NCI-H2029 treated with DMSO at 0.1 percent for 48 hours (cell line): ENCODE measurements at regions not wholly inside any gene's neighbourhood (a gene's known extent, or its start where the extent isn't known, plus 50 kb on each side); places are given as distances from the start of the nearest gene placed in this dataset.

Experiments used
- DNase-seq: peaks from one replicate; lab custom pipeline; 2025; lab: John Stamatoyannopoulos, UW

DNA sequence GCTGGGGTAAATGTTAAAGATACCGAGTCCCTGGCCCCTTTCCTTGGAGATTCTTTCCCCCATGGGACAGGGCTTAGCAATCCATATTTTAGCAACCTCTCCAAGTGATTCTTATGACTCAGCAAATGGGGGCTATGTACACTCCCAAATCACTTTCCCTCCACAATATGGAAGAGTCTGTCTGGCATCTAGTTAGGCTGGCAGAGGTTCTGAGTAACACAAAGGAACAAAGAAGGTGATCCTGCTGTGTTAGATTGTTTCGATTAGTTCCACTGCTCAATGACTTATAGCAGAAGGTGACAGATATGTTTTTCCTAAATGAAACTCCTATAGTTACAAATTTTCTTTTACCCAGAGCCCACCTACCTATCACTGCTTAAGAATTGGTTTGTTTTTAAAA, 154.0 kb upstream of the SYT13 start:
- no peak for DNase-seq

DNA sequence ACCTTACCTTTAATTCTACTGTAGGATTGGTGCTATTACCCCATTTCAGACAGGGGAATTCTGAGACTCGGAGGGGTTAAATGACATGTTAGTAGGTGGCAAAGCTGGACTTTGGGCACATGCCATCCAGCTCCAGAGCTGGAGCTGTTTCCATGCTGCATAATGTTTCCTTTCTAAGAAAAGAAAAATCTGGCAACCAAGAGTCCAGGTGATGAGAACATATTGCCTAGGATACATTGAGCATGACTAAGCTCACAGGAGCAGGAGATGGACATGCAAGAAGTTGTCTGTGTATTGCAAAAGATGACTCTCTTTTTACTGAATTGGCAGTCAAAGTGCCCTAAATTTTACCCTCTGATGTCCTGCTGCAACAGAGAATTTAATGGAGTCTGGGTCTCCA, 150.8 kb upstream of the SYT13 start:
- DNase-seq = no peak

DNA sequence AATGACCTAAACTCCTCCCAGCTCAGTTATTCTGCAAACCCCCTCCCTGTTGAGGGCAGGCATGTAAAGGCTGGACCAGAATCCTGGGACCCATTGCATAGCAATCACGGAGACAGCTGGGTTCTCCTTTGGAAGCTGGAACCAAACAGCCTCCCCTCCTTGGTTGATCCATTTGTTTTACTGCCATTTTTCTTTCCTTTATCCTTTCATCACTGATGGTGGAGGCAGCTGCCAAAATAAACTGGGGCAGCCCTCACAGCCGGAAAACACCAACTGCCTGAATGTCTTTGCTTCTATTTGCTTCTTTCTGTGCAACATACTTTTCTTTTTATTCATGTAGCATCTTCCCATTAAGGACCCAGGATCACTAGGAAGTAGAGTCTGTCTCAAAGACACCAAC, 150.0 kb upstream of the SYT13 start:
- no peak for DNase-seq

DNA sequence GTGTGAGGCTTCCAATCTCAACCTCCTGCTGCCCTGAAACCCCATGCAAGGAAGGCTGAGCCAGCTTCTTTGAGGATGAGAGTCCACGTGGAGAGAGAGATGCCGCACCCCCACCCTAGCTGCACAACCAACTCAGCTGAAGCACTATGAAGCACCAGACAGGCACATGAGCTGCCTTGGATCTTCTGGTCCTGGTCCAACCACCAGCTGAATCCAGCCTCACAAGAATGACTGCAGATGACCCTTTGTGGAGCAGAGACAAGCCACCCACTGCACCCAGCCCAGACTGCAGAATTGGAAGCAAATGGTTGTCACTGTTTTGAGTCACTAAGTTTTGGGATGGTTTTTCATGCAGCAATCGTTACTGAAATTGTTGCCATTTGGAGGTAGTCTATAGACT, 149.6 kb upstream of the SYT13 start:
- no peak for DNase-seq

DNA sequence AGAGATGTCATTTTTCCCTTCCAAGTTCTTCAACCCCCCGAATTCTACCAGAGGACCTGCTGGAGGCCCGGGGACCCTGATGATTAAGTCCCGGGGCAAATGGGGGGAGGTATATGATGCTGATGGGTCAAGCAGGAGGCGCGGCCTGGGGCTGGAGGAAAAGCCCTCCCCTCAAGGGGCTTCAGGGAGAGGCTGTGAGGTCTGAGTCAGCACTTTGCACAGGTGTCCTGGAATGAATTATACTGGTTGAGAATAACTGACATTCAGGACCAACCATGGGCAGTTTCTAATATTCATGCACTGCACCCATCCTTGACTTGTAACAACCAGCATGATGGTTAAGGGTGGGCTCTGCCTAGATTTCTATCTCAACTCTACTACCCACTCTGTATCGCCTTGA, 146.8 kb upstream of the SYT13 start:
- DNase-seq = no peak

DNA sequence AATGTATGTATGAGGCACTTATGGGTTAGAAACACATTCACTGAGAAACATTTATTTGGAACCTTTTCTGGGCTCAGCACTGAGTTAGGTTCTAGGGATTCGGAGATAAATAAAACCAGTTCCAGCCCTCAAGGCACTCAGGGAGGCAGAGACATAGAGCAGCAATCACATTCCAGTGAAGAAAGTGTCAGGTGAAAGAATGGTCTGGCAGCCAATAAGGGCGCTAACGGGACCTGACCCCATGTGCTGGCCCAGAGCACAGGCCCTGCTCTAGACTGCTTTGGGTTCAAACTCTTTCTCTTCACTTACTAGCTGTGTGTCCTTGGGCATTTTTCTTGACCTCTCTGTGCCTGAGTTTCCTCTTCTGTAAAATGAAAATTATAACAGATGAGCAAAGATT, 146.0 kb upstream of the SYT13 start:
- DNase-seq = no peak

DNA sequence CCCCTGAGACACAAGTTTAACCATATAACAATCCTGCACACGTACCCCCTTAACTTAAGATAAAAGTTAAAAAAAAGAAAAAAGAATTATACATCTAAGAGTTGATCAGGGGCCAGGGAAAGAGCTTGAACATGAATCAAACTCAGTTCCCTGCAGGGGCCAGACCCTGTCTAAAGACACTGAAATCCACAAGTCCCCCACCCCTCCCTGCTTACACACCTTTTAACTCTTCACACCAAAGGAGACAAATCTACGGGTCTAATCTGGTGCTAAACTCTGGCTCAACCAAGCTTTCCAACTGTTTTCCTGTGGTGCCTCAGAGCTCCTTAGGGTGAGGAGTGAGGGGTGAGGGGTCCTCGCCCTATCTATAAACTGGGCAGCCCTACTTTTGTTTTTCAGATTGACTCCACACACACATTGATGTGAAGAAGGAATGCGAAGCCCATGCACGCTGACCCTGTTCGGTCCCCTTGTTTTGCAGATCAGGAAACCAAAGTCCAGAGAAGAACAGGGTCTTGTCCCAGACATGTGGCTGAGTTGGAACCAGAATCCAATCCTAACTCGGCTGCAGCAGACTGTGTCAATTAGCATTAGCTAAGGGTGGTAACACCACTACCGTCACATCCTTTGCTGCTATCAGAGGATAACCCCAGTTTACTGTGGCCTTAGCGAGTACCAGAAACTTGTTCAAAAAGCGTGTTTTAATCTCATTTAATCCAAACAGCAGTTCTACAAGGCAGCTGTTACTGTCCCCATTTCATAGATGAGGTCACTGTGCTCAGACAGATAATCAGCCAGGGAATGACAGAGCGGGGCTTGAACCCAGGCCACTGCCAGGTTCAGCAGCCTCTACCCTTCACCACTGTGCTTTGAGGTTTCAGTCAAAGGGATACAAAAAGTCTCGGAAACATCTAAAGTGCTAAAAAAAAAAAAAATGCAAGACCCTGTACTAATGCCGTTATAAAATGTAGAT, 145.2 kb upstream of the SYT13 start:
- no peak for DNase-seq

DNA sequence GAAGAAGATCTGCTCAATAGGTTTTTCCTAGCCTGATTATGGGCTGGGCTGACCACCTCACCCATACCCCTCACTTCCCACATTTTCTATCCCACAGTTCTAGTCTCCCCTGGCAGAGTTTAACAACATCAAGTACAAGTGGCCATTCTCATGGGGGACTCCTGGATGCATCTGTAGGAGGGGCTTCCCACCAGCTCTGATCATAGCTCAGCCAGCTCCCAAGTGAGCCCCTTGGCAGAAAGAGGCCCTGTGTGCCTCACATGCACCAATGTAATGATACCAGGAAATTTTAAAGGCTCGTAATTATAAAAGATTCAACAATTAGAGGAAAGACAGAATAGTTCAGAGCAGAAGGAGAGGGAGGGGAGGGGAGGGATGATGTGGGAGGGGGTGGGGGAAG, 144.2 kb upstream of the SYT13 start:
- no peak for DNase-seq

DNA sequence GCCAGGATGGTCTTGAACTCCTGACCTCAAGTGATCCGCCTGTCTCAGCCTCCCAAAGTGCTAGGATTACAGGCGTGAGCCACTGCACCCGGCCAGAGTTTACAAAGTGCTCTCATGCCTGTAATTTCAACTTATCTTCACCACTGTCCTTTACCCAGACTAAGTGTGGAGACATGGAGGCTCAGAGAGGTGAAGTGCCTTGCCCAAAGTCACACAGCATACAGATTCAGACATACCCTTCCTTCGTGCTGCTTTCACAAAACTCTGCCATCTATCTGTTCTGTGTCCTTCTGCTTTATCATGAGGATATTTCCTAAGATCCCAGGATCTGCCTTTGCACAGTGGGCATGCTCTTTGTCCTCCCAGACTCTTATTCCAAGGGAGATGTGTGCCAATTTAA, 143.6 kb upstream of the SYT13 start:
- DNase-seq = no peak

DNA sequence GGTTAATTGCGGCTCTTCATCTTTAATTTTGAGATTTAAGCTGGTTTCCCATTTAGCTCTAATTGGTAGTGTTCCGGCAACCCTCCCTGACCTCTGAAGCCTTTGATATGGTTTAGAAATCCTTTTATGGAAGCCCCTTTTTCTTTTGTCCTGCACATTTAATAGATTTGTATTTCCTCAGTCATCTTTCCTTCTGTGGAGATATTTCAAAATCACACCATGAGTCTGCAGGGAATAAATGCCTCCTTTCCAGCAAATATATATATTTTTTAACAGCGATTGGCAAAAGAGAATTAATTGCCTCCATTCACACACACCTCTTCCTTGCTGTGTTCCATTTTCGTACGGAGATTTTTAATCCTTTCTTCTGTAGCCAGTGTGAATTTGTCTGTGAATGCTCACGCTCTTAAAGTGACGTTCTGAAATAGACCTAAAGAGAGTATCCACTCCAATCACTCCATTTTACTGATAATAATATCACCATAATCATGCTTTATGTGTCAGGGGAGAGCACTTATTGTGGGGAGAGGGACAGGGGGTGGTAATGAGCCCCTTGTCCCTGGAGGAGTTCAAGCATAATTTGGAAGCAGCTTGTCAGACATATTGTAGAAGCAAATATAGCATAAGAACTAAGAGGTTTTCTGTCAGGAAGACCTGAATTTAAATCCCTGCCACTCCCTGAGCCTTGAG, 142.5 kb upstream of the SYT13 start:
- no peak for DNase-seq

DNA sequence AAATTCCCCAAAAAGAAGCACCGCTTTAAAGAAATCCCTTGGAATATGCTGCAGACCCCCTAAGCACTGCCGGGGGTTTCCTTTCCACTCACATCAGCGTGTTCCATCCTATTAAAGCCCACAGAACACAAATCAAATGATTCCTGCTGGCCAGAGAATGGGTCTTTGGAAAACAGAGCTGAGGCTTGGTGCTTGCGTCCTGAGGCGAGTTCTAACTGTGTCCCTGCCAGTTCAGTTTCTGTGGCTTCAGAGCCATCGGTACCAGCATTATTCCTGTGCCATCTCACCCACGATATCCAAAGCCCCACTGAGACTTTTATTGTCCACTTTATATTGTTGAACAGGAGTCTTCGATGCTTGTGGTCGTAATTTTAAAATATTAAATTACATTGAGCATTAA, 142.0 kb upstream of the SYT13 start:
- no peak for DNase-seq

DNA sequence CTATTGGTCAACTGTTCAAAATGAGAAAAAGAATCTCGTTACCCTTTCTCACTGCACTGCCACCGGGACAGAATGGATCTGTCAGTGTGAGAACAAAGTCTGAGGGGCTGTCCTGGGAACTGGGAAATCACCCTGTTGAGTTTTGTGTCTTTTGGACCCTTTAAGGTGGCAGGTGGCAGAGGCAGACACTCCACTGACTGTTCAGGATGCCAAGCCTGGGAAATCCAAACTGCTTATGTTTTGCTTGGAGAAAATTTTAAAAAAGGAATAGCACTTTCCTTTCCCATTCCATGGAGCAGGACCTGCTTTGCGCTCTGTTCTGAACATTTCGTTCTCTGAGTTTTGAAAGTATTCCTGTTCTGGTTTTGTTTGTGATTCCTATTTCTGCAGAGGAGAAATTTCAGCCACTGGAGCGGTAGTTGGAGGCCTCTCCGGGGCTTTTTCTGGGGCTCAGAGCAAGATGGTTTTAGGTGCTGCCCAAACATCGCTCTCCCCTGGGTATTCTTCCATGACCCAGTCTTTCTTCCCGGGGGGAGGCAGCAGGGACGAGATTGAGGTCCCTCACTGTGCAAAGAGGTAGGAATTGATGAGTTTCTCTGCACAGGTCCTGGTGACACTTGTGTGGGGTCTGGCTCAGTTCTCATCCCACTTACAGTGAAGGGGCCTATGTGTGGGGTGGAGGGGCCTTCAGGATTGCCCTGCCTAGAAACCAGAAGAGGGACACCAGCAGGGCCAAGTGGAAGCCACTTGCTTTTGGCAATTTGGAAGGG, 138.5 kb upstream of the SYT13 start:
- no peak for DNase-seq

DNA sequence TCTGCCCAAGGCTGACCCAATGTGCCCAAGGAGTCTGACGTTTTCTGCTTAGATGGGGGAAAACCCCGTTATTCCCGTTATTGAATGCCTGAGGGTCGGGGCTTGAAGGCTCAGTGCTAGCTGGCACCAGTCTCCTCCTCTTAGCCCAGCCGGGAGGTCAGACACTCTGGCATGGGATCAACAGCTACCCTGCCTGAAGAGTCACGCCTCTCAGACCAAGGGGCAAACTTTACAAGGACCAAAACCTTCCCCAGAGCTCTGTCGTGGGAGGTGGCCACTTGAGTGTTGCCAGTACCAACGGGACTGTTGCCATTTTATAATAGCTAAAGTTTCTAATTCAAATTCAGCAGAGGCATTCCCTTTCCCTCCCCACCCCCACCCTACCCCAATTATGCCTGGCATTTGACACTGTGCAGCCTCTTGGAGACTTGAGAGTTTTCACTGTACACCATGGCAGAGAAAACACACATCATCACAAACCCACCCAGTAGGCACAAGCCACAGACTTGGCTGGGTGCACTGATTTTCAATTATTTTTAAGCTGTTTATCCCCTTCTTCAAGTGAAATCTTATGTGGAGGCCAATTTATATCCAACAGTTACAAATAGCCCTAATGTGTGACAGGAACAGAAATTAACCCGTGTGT, 137.5 kb upstream of the SYT13 start:
- no peak for DNase-seq

DNA sequence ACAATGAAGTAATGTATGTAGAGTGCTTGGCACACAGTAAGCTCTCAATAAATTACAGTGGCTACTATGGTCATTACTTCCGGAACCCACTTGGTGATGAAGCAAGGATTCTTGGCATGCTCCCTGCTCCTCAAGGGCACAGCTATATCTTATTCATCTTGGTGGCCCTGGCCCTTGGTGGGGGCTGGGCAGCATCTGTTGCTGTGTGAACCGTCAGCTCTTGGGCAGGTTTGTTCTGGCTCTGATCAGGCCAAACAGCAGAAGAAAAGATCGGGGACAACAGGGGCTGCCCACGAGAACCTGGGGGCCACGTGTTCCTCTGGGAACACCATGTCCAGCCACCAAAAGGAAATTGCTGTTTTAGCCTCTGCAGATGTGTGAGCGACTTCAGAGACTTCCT, 136.9 kb upstream of the SYT13 start:
- DNase-seq = no peak

DNA sequence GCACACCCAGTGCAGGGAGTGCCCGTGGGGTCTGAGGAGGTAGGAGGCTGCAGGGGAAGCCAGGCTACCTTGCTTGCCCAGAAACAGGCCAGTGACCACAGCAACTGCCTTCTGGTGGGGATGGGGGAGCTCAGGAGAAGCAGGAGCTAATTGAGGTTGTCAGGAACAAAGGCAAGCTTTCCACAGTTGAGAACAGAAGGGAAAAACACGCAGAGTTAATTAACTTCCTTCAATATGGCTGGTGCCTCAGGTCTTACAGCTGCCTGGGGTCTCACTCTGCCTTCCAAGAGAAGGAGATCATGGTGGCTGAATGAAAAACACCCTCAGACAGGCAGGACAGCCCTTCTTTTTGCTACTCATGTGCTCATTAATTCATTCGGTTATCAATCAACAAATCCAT, 127.9 kb upstream of the SYT13 start:
- no peak for DNase-seq

DNA sequence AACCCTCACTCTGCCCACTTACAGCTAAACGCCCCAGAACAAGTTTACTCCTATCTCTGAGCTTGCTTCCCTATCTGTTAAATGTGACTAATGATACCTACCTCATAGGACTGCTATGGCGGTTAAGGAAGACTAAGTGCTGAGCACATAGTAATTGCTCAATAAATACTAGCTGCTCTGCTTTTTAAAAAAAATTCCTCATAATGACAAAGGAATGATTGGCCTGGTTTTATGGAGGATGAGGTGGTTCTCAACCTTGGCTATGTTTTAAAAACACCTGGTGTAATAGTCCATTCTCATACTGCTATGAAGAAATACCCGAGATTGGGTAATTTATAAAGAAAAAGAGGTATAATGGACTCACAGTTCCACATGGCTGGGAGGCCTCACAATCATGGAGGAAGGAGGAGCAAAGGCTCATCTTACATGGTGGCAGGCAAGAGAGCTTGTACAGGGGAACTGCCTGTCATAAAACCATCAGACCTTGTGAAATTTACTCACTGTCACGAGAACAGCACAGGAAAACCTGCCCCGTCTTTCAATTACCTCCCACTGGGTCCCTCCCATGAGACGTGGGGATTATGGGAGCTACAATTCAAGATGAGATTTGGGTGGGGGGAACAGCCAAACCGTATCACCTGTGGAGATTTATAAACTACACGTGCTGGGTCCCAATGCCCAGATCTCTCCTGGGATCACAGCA, 127.2 kb upstream of the SYT13 start:
- no peak for DNase-seq

DNA sequence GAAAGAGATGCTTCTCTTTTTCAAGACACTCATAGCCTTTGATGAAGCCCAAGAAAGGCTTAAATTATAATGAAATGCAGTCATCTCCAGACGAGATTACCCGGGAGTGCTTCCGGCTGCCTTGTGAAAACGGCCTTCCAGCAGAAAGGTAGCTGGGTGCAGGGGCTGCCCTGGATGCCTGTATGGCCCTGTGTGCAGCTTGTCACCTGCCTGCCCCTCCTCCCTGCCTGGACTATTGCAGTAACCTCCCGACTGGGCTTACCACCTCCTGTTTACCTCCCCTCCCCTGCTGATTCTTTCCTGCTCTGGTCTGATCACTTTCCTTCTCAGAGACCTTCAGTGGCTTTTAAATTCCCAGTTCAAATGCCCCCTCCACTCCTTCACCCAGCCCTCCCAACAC, 126.4 kb upstream of the SYT13 start:
- no peak for DNase-seq

DNA sequence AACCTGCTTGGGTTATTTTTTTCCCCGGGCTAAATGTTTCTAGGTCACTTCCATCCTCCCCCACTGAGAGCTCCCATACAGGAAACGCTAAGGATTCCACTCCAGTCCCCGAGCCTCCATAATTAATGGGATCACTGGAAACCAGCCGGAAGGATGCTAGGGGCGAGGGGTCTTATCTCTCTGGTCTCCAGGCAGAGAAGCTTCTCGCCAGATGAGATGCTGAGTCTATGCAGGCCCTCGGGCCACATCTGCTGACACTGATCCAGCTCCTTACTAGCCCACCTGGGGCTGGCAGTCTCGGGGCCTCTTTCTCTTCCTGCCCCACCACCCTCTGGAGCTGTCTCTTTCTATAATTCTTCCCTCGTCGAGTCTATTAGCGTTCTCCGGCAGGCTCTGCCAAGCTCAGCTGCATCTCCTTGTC, 125.9 kb upstream of the SYT13 start:
- DNase-seq = no peak

DNA sequence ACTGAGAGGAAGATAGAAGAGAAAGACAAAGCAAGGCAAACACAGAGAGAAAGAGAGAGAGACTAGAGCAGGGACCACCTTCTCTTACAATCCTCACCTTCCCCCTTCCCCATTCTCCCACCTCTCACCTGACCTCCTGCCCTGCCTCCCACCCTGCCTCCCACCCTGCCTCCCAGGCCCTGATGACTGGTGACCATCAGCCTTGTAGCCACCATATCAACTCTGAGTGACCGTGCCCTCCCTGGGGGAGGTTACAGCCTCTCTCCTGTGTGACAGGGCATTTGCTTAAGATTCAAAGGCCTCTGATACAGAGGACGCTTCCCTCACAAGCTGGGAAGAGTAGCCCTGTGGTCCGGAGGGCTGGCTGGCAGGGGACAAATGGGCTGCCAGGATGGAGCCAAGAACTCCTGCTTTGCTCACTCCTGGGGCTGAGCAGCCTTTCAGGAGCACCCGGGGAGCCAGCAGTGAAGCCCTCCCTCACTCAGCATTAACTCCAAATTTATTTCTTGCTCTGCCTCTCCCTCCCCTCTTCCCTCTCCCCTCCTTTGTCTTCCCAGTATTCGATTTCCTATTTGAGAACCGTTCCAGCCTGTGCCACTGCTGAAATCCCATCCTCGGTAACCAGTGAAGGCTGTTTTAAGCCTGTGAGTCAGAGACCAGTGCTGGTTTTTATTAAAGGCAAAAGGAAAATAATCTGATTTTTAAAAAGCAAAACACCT, 125.2 kb upstream of the SYT13 start:
- DNase-seq = no peak

DNA sequence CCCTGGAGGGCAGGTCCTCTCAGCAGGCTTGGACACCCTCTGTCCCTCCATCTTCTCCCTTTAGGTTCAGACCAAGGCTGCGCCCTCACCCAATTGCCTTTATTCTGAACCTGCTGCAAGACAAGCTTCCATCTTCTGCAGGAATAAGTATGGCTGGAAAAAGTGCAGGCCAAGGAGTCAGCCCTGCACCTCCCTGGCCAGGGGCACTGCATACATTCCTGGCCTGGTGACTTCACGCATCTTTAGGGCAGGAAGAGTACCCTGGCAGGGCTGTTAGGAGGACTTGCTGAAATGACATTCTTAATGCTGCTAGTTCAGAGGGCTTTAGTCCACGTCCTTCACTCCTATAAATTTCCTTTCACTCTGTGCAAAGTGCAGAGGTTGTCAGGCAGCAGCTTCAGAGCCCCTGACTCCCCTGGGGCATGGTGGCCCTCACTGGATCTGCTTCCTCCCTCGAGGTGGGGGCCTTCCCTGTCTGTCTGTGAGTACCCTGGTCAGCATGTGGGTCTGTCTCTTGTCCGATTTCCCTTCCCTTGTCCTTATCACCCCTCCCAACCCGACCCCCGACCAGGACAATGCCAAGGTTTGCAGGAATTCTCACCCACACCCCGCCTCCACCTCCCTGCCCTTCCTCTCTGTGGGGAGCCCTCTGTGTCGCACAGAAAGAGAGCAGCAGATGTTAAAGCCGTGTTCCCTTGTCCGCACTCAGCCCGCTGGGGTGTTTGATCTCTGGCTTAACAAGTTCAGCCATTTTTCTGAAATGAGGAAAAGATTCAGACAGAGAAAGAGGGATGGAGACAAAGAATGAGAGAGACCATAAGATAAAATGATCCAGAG, 124.5 kb upstream of the SYT13 start:
- no peak for DNase-seq
